Psoas muscle (tissue), 7 donors: ENCODE measurements at regions not wholly inside any gene's neighbourhood (a gene's known extent, or its start where the extent isn't known, plus 50 kb on each side); places are given as distances from the start of the nearest gene placed in this dataset.
"Not testable (repeated sequence)": the region's sequence is repeated elsewhere in the genome, so short reads cannot be mapped to it uniquely, and the experiment has no call there.

Experiments
- ATAC-seq, 4 donors: fragments of 200-7000 bp; cut with Tn5 transposase; one replicate each; pipeline ENCODE4 v1.9.1; 2020; ENCODE audit warnings: moderate library complexity in 3 of 4, mild to moderate bottlenecking in 2 of 4
- DNase-seq, 2 donors: peaks; one replicate each; pipeline ENCODE4 v3.0.0-alpha.2; 2020
- H3K27ac ChIP-seq: fragments of 200-600 bp; one replicate; pipeline ENCODE4 v1.8.0; 2022
- H3K27me3 ChIP-seq, 3 donors: fragments of 200-600 bp in 1 of 3; one replicate each; pipeline versions ENCODE4 v1.6.1 to v1.8.0; 2013 to 2022; ENCODE audit warnings: low read length in 2 of 3, mild to moderate bottlenecking in 2 of 3, moderate library complexity in 1 of 3; ENCODE audit not compliant: insufficient read depth in 3 of 3
- H3K36me3 ChIP-seq, 2 donors: fragments of 200-600 bp in 1 of 2; one replicate each; pipeline versions ENCODE4 v1.6.1 to v1.8.0; 2013 to 2022; ENCODE audit warnings: low read depth in 1 of 2, mild to moderate bottlenecking in 1 of 2, moderate library complexity in 1 of 2; ENCODE audit not compliant: insufficient read depth in 1 of 2
- H3K4me1 ChIP-seq: fragments of 200-600 bp; one replicate; pipeline ENCODE4 v1.8.0; 2022
- H3K4me3 ChIP-seq: fragments of 200-600 bp; one replicate; pipeline ENCODE4 v1.8.0; 2022; ENCODE audit warnings: mild to moderate bottlenecking
- H3K9me3 ChIP-seq: fragments of 200-600 bp; one replicate; pipeline ENCODE4 v1.8.0; 2022
- WGBS, 3 donors: extraction: QIAGEN DNeasy Blood & Tissue Kit; methylation state at CpG; one replicate each; pipeline versions ENCODE4 v1.1.6 to v1.1.7; 2013; 5-methylcytosine and 5-hydroxymethylcytosine counted together
- intact Hi-C, 2 donors: fragments of 100-400 bp; cut with DNase I; formaldehyde crosslinking; loops; one replicate each; pipeline versions ENCODE4 v1.11.0 to v1.14.2; 2022
- TF ChIP-seq, protein P1 (sequence below): fragments of 200-600 bp; IDR thresholded peaks from one replicate; pipeline ENCODE4 v1.8.0; 2022; ENCODE audit warnings: antibody characterized with exemption
- donor health status: healthy with polysubstance abuse.
- donor health status: DM: no; HTN: no; CAD: no; lungs with moderate emphysema.
- donor health status: Bipolar disorder and iron deficiency.
- donor health status: healthy.
- donor health status: DM: yes; HTN: yes; CAD: no.
- donor health status: DM: no; HTN: no; CAD: no.
- donor health status: DM: yes; HTN: yes; CAD: no.

DNA sequence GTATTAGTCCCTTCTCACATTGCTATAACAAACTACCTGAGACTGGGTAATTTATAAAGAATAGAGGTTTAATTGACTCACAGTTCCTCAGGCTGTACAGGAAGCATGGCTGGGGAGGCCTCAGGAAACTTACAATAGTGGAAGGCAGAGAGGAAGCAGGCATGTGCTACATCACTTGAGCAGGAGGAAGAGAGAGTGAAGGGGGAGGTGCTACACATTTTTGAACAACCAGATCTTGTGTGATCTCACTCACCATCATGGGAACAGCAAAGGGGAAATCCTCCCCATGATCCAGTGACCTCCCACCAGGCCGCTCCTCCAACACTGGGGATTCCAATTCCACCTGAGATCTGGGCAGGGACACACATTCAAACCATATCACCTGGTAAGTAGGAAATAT lies 630.6 kb downstream of the QKI start:
- TF ChIP-seq, protein P1, sequence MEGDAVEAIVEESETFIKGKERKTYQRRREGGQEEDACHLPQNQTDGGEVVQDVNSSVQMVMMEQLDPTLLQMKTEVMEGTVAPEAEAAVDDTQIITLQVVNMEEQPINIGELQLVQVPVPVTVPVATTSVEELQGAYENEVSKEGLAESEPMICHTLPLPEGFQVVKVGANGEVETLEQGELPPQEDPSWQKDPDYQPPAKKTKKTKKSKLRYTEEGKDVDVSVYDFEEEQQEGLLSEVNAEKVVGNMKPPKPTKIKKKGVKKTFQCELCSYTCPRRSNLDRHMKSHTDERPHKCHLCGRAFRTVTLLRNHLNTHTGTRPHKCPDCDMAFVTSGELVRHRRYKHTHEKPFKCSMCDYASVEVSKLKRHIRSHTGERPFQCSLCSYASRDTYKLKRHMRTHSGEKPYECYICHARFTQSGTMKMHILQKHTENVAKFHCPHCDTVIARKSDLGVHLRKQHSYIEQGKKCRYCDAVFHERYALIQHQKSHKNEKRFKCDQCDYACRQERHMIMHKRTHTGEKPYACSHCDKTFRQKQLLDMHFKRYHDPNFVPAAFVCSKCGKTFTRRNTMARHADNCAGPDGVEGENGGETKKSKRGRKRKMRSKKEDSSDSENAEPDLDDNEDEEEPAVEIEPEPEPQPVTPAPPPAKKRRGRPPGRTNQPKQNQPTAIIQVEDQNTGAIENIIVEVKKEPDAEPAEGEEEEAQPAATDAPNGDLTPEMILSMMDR, result no peak
- no peak overlapping the region for H3K4me3 ChIP-seq
- intact Hi-C loops, result loop anchor here in 1 of 2 donors (5.0 kb wide), 1 partner anchor 37 kb away; no protein-coding TSS in a partner anchor
- DNase-seq, result no peak
- H3K27me3 ChIP-seq, result no peaks in the 10 kb centered on the region
- WGBS, 3 donors, result 76 to 84% (median 81%) methylated on average over 1 of the region's 1 CpG
- no peaks in the 10 kb centered on the region for H3K9me3 ChIP-seq
- H3K36me3 ChIP-seq, result no peaks in the 10 kb centered on the region
- no peak overlapping the region for H3K27ac ChIP-seq
- no peaks in the 10 kb centered on the region for H3K4me1 ChIP-seq
- ATAC-seq, result no peak

DNA sequence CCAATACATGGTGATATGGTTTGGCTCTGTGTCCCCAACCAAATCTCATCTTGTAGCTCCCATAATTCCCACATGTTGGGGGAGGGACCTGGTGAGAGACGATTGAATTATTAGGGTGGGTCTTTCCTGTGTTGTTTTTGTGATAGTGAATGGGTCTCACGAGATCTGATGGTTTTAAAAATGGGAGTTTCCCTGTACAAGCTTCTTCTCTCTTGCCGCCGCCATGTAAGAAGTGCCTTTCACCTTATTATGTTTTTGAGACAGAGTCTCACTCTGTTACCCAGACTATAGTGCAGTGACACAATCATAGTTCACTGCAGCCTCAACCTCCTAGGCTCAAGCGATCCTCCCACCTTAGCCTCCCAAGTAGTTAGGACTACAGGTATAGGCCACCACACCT lies 629.1 kb downstream of the QKI start:
- H3K27me3 ChIP-seq, H3K36me3 ChIP-seq, H3K27ac ChIP-seq, H3K9me3 ChIP-seq, ATAC-seq, intact Hi-C loops, DNase-seq, H3K4me3 ChIP-seq, H3K4me1 ChIP-seq: not testable (repeated sequence)
- 89 to 91% (median 90%) methylated on average over 5 of the region's 5 CpGs for WGBS, 3 donors

DNA sequence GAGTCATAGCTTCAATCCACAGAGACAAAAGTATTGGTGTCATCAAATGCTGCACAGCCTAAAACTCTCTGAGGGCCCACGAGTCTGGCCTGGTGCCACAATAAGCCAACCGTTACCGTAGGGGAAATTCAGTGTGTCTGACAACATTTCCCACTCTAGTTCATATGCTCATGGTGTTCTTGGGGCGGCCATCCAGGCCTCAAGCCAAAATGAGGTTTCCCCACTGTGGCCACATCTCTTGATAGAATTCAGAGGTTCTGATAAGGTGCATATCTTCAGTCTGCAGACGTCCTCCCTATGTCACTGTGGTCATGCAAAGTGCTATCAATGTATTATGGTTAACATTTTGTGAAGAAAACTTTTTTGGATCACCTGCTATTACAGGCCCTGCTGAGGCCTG lies 627.7 kb downstream of the QKI start:
- Histone ChIP-seq H3K36me3 (no peaks in the 10 kb centered on the region), H3K4me3 (no peak overlapping the region), H3K4me1 (no peaks in the 10 kb centered on the region), H3K27me3 (no peaks in the 10 kb centered on the region), H3K27ac (no peak overlapping the region), H3K9me3 (no peaks in the 10 kb centered on the region)
- intact Hi-C loops, result no loop called here
- 38 to 49% (median 38%) methylated on average over 5 of the region's 5 CpGs for WGBS, 3 donors
- TF ChIP-seq, protein P1, result no peak
- ATAC-seq (no peak), DNase-seq (no peak)

DNA sequence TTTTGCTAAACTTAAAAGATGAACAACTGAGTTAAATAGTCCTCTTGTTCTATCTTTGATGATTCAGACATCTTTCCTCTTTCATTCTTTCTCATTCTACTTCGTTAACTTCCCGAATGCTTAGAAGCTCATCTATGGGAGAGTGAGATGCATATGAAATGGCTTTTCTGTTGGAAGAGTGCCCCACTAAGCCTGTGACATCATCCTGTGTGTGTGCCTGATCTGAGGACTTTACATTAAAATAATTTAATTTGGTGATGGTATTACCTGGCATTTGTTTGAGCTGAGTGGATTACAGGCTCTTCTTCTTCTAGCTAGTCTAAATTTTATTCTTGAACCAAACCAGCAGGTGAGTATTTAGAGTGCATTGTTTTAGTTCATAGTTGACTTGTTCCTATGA lies 626.5 kb downstream of the QKI start:
- intact Hi-C loops, result no loop called here
- H3K27ac ChIP-seq, result no peak overlapping the region
- ATAC-seq (no peak), DNase-seq (no peak)
- no peaks in the 10 kb centered on the region for H3K27me3 ChIP-seq
- whole genome bisulfite sequencing, 3 donors, result 93 to 99% (median 97%) methylated on average over 2 of the region's 2 CpGs
- no peaks in the 10 kb centered on the region for H3K4me1 ChIP-seq
- TF ChIP-seq, protein P1, result no peak
- no peaks in the 10 kb centered on the region for H3K9me3 ChIP-seq
- H3K4me3 ChIP-seq, result no peak overlapping the region
- H3K36me3 ChIP-seq, result no peaks in the 10 kb centered on the region

DNA sequence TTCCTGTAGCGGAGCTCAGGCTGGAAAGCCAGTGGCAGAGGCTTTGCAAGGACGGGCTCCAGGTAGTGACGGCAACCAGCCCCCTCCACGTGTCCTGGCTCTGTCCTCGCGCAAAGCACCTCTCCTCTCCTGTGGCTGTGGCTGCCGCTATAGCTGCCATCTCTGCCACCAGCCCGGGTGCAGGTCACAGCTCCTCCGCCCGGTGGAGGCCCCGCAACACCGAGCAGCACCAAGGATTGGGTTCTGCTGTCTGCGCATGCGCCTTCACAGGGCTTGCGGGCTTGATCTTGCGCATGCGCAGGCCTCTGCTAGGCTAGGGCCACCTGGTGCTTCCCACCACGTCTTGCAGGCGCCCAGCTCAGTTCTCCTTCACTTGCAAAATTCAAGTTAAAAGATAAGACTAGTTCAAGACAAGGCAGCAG lies 625.4 kb downstream of the QKI start:
- WGBS, 3 donors, result 91 to 94% (median 91%) methylated on average over 19 of the region's 19 CpGs
- no peaks in the 10 kb centered on the region for H3K4me1 ChIP-seq

More for the DNA sequence above, 625.4 kb downstream of the QKI start:
- Histone ChIP-seq H3K27ac (no peak overlapping the region), H3K27me3 (no peaks in the 10 kb centered on the region), H3K36me3 (no peaks in the 10 kb centered on the region), H3K9me3 (no peaks in the 10 kb centered on the region), H3K4me3 (peak overlapping the region; percentile 44)
- intact Hi-C loops, result no loop called here
- DNase-seq (peak; percentile 27 to 82), ATAC-seq (peak; percentile 30 to 81 (median 73))
- TF ChIP-seq, protein P1, result peak; percentile 27
